Cardiac fibroblast (primary cell): ENCODE measurements at regions not wholly inside any gene's neighbourhood (a gene's known extent, or its start where the extent isn't known, plus 50 kb on each side); places are given as distances from the start of the nearest gene placed in this dataset.
A peak's percentile ranks its signal among the peaks of the same experiment; 100 is the strongest.

Source experiments
- DNase-seq, 2 donors: peaks; one replicate each; pipeline versions ENCODE4 v3.0.0 to v3.0.0-alpha.2; 2010; ENCODE audit warnings: low read depth in 2 of 2
- H3K4me3 ChIP-seq, 2 donors: replicated peaks in 1 of 2; 1 replicate in 1 of 2; 2 replicates in 1 of 2; pipeline ENCODE4 v1.5.1; 2011; ENCODE audit warnings: low read depth in 2 of 2, low read length in 2 of 2, mild to moderate bottlenecking in 2 of 2, moderate library complexity in 1 of 2
- TF ChIP-seq, protein P1 (sequence below): IDR thresholded peaks from one replicate; pipeline ENCODE4 v1.5.1; 2011; ENCODE audit warnings: low read depth, mild to moderate bottlenecking, low read length, inconsistent platforms

DNA sequence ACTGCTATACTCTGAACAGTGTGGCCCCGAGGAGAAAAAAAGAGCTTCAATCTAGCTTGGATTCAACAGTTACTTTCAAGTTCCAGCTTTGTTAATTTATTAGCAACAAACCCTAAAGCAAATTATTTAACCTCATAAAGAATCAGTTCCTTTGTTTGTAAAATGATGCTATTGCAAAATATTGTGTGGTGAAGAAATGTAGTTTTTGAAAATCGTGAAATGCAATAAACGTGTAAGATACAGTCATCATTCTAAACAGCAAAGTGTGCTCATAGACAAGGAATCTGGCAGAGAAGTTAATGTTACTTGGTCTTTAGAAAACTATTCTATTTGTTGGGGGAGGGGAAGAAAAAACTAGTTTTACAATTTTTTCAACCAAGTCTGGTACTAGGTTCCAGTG is 297.6 kb upstream of the ADGRL4 start:
- TF ChIP-seq, protein P1, sequence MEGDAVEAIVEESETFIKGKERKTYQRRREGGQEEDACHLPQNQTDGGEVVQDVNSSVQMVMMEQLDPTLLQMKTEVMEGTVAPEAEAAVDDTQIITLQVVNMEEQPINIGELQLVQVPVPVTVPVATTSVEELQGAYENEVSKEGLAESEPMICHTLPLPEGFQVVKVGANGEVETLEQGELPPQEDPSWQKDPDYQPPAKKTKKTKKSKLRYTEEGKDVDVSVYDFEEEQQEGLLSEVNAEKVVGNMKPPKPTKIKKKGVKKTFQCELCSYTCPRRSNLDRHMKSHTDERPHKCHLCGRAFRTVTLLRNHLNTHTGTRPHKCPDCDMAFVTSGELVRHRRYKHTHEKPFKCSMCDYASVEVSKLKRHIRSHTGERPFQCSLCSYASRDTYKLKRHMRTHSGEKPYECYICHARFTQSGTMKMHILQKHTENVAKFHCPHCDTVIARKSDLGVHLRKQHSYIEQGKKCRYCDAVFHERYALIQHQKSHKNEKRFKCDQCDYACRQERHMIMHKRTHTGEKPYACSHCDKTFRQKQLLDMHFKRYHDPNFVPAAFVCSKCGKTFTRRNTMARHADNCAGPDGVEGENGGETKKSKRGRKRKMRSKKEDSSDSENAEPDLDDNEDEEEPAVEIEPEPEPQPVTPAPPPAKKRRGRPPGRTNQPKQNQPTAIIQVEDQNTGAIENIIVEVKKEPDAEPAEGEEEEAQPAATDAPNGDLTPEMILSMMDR = no peak
- DNase-seq = peak; percentile 52 to 72
- no peak overlapping the region for H3K4me3 ChIP-seq

DNA sequence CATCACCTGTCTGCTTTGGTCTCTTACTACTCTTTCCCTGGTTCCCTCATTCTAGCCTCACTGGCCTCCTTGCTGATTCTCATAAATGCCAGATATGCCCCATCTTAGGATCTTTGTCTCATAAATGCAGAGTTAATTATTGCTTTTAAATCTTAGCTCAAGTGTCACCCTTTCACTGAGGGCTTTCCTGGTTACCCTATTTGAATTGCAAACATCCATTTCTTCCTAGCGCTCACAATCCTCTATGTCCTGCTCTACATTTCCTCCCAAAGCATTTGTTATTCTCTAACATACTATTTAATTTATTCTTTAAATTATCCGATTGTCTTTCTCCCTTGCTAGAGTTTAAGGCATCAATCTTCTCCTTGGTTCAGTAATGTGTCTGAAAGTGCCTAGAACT is 296.5 kb upstream of the ADGRL4 start:
- no peak for DNase-seq
- TF ChIP-seq, protein P1 = no peak
- H3K4me3 ChIP-seq = no peak overlapping the region

DNA sequence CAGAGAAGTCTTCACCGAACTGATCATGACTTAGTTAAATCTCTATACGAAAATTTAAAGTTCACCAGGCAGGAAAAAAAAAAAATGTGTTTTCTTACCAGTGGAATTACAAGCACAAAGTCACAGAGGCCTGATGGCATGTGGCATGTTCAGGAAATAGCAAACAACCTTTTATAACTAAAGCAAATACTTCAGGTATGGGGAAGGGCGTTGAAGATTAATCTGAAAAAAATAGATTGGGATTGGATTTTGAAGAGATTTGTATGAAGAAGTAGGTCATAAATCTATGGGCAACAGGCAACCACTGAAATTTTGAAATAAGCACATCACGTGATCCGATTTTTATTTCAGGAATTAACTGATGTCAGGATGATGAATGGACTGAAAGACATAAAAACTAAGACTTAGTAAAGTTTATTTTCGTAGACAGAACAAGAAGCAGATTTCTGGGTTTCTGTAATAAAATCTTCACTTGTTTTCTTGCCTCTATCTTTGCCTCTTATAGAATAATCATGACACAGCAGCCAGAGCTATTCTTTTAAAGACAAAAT is 295.9 kb upstream of the ADGRL4 start:
- TF ChIP-seq, protein P1 = no peak
- H3K4me3 ChIP-seq = no peak overlapping the region
- no peak for DNase-seq

DNA sequence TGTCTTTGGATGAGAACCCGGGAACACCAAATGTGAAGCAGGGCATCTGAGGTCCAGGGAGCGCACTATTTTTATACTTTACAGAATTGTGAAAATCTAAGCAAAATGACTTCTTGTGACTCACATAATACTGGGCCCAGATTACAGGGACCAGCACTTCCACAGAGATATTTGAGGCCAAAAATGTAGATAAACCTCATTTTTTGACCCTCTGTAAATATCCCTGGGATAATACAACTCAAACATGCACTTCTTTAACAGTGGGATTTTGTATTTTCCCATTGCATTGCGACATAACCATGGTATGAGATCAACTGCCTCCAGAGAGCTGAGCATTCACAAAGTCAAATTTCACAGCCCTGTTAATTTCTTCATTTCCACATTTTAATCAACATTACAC is 289.4 kb upstream of the ADGRL4 start:
- TF ChIP-seq, protein P1 = no peak
- DNase-seq = peak; percentile 52 to 77
- no peak overlapping the region for H3K4me3 ChIP-seq

DNA sequence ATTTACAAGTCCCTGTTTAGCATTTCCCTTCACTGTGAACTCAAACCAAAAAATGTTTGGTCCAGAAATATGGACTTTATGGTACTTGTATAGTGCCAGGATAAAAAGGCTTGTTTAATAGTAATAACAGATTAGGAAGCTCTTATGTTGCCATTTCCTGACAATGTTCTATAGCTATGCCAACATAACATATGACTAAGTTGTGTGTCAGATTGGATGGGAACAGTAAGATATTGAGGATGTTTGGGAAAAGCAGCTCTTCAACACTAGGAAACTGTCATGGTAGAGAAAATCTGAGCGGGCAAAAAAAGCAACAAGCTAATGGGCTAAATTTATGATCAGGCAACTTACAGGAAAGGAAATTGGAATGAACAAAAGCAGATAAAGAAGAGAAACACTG is 287.1 kb upstream of the ADGRL4 start:
- H3K4me3 ChIP-seq = no peak overlapping the region
- peak; percentile 78 to 82 for DNase-seq
- TF ChIP-seq, protein P1 = no peak

DNA sequence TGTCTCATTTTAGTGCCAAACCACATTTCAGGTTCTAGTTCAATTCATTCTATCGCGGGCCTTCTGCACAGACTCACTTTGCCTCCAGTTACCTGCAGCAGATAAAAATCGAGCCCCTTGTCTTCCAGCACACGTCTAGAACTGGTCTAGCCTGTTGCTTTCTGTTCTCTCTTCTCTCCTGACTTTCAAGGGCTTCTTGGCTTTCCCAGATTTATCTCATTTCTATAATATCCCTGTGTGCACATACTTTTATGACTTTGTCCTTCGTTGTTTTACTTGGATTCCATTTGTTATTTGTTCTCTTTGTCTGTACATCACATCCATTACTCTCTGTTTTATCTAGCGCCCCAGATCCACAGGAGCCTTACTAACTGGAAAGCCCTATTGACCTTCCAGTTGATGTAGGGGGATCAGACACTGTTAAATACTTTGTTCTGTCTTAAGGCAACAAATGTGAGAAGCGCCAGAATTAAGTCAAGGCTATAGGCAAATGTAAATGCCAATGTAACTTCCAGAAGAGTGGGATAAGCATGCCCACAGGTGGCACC is 284.5 kb upstream of the ADGRL4 start:
- TF ChIP-seq, protein P1 = no peak
- no peak for DNase-seq

DNA sequence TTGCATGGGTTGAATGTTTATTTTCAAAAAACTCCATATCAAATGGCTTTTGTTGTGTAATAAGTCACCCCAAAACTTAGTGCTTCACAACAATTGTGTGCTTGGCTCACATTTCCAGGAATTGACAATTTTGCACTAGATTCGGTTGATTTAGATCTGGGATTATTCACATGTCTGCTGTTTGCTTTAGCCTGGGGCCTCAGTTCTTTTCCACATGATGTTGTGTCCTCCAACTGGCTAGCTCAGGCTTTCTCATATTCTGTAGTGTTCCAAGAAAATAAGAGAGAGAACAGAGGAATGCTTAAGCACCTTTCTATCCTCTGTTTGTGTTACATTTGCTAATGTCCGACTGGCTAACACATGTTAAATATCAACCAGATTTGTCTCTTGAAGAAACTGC is 281.5 kb upstream of the ADGRL4 start:
- DNase-seq = no peak
- no peak overlapping the region for H3K4me3 ChIP-seq
- TF ChIP-seq, protein P1 = no peak

More for the DNA sequence above, 284.5 kb upstream of the ADGRL4 start:
- no peak overlapping the region for H3K4me3 ChIP-seq
